ENCODE measurements at regions not wholly inside any gene's neighbourhood (a gene's known extent, or its start where the extent isn't known, plus 50 kb on each side); places are given as distances from the start of the nearest gene placed in this dataset.

DNA sequence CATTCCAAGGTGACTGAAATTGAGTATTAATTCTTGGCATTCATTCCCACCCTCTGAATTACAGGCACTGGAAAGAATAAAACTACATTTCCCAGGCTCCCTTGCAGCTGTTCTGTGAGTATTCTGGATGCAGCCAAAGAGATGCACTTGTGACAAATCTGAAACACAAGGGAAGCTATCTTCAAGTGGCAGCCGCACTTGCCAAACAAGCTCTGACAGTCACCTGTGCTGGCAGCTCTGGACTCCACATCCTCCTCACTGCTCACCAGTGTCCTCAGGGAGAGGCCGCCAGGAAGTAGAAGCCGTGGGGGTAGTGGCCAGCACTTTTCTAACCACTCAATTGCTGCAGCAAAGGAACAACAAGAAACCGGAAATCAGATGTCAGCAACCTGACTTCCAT is 275.0 kb downstream of the NR2F1-AS1 start:
- H3K27ac Mint-ChIP-seq: no peak overlapping the region
- peaks cover 4% of the 10 kb centered on the region for H3K4me1 Mint-ChIP-seq (ENCODE audit: low read depth)
- H3K27me3 Mint-ChIP-seq: no peaks in the 10 kb centered on the region
- TF ChIP-seq, protein P1, sequence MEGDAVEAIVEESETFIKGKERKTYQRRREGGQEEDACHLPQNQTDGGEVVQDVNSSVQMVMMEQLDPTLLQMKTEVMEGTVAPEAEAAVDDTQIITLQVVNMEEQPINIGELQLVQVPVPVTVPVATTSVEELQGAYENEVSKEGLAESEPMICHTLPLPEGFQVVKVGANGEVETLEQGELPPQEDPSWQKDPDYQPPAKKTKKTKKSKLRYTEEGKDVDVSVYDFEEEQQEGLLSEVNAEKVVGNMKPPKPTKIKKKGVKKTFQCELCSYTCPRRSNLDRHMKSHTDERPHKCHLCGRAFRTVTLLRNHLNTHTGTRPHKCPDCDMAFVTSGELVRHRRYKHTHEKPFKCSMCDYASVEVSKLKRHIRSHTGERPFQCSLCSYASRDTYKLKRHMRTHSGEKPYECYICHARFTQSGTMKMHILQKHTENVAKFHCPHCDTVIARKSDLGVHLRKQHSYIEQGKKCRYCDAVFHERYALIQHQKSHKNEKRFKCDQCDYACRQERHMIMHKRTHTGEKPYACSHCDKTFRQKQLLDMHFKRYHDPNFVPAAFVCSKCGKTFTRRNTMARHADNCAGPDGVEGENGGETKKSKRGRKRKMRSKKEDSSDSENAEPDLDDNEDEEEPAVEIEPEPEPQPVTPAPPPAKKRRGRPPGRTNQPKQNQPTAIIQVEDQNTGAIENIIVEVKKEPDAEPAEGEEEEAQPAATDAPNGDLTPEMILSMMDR (IDR thresholded peaks at IDR 0.05; ENCODE audit: unreplicated experiment): no peak
- no peaks in the 10 kb centered on the region for H3K36me3 Mint-ChIP-seq (ENCODE audit: insufficient read depth)
- H3K4me3 Mint-ChIP-seq (ENCODE audit: low read depth): peak overlapping the region; percentile 48
- H3K9me3 Mint-ChIP-seq (ENCODE audit: low read depth): no peaks in the 10 kb centered on the region
- no peak for DNase-seq (ENCODE audit: low spot score, unreplicated experiment)

DNA sequence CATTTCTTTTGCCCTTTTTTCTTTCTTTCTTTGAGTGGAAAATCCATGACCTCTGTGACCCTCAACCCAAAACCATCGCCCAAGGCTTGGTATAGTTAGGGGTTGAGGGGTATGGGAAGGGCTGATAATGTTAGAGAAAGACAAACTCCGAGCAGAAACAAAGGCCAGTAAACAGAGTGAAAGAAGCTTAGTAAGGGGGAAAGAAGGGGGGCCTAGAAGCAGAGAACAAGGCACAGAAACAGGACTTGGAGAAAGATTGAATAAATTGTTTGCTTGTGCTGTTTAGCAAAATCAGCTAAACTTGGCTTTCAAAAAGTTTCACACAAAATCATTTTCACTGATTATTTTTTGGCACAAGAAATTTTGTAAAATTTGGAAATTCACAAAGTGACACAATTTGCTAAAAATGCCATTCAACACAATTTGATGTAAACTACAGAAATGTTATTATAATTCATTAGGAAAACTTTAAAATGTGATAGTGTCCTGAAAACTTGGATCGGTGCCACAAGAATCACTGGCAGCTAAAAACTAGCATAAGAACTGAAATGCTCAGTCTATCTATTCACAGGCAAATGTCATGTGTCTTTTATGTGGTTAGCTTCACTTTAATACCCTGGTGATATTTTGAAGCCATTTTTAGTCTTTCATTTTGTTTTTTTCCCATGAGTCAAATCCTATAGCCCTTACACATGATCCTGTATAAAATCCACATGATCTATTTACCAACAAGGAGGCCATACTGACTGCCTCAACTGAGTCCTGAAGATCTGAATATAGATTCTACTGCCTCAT is 276.4 kb downstream of the NR2F1-AS1 start:
- no peak for DNase-seq (ENCODE audit: low spot score, unreplicated experiment)
- Mint-ChIP-seq H3K4me3 (ENCODE audit: low read depth) (no peak overlapping the region), H3K27me3 (no peaks in the 10 kb centered on the region), H3K4me1 (ENCODE audit: low read depth) (peaks cover 10% of the 10 kb centered on the region), H3K36me3 (ENCODE audit: insufficient read depth) (no peaks in the 10 kb centered on the region), H3K9me3 (ENCODE audit: low read depth) (no peaks in the 10 kb centered on the region), H3K27ac (no peak overlapping the region)
- TF ChIP-seq, protein P1 (IDR thresholded peaks at IDR 0.05; ENCODE audit: unreplicated experiment): no peak

DNA sequence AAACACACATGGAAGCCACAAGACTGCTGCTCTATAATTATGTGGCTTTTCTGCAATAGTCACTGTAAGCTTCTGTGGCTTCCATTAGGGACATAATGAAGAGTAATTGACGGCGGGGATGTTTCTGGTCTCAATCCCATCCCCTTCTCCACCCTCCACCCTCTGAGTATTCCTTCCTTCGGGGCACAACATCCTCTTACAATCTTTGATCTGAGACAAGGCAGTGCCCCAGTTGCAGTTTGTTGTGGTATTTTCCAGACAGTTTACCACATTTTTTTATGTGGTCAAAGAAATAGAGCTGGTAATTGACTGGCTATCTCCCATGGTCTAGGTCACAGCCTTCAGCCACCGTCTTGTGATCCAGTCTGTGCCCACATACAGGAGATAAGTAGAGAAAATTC is 277.7 kb downstream of the NR2F1-AS1 start:
- no peaks in the 10 kb centered on the region for H3K36me3 Mint-ChIP-seq (ENCODE audit: insufficient read depth)
- H3K27ac Mint-ChIP-seq: no peak overlapping the region
- TF ChIP-seq, protein P1 (IDR thresholded peaks at IDR 0.05; ENCODE audit: unreplicated experiment): no peak
- no peak for DNase-seq (ENCODE audit: low spot score, unreplicated experiment)
- no peaks in the 10 kb centered on the region for H3K9me3 Mint-ChIP-seq (ENCODE audit: low read depth)
- H3K27me3 Mint-ChIP-seq: no peaks in the 10 kb centered on the region
- H3K4me1 Mint-ChIP-seq (ENCODE audit: low read depth): peaks cover 12% of the 10 kb centered on the region
- H3K4me3 Mint-ChIP-seq (ENCODE audit: low read depth): no peak overlapping the region

DNA sequence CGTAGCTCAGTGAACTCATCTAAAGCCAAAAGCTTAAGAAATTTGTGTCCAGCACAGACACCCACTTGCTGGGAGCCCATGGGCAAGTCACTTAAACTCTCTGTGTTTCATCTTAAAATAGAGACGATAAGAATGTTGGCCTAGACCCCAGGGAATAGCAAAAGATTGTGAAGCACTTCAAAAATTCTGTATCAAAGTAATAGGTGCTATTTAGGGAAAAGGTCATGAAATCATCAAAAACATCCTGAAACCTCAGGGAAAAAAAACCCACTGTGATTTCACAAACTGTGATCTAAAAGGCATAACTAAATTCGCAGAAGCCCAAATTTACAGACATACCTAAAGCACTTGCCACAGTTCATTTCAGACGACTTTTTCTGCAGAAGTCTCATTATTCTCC is 278.3 kb downstream of the NR2F1-AS1 start:
- H3K4me1 Mint-ChIP-seq (ENCODE audit: low read depth): peaks cover 12% of the 10 kb centered on the region
- no peaks in the 10 kb centered on the region for H3K36me3 Mint-ChIP-seq (ENCODE audit: insufficient read depth)
- DNase-seq (ENCODE audit: low spot score, unreplicated experiment): no peak
- H3K4me3 Mint-ChIP-seq (ENCODE audit: low read depth): no peak overlapping the region
- no peaks in the 10 kb centered on the region for H3K9me3 Mint-ChIP-seq (ENCODE audit: low read depth)
- TF ChIP-seq, protein P1 (IDR thresholded peaks at IDR 0.05; ENCODE audit: unreplicated experiment): no peak
- H3K27me3 Mint-ChIP-seq: no peaks in the 10 kb centered on the region
- H3K27ac Mint-ChIP-seq: no peak overlapping the region

DNA sequence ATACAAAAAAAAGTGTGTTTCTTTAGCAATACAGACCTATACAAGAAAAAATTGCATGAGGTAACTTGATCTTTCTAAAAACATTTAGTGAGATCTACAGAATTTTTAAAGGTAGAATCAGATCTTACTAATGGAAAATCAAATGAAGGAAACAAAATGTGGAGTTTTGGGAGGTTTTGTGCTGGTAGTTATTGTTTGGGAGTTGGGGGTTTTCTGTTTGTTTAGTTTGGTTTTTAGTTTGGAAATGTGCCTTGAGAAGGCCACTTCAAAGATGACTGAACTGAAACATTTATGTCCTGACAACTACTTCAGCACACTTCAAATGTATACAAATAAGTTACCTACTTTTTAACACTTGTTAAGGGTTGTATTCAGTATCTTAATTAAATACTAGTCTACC is 280.1 kb downstream of the NR2F1-AS1 start:
- Mint-ChIP-seq H3K27ac (no peak overlapping the region), H3K4me1 (ENCODE audit: low read depth) (peaks cover 12% of the 10 kb centered on the region), H3K9me3 (ENCODE audit: low read depth) (no peaks in the 10 kb centered on the region), H3K4me3 (ENCODE audit: low read depth) (no peak overlapping the region), H3K36me3 (ENCODE audit: insufficient read depth) (no peaks in the 10 kb centered on the region), H3K27me3 (no peaks in the 10 kb centered on the region)
- DNase-seq (ENCODE audit: low spot score, unreplicated experiment): no peak
- TF ChIP-seq, protein P1 (IDR thresholded peaks at IDR 0.05; ENCODE audit: unreplicated experiment): no peak
